ENCODE measurements at regions not wholly inside any gene's neighbourhood (a gene's known extent, or its start where the extent isn't known, plus 50 kb on each side); places are given as distances from the start of the nearest gene placed in this dataset.

DNA sequence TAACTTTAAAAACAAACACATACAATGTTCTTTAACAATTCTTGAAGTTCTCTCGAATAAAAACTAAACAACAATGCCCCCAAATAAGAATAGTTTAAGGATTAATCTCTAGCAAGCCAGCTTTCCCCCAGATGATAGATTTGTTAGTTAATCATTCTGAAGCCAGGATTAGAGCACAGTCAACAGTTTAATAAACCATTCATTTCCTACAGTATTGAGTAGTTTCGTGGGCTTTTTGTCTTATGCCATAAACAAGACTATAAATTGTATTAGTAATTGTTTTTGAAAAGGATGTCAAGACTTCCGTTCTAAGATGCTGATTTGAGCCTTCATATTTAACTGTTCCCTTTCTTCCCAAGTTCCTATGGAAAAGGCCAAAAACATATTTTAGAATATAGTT is 136.6 kb downstream of the PIK3R1 start:
- no peak for ATAC-seq

DNA sequence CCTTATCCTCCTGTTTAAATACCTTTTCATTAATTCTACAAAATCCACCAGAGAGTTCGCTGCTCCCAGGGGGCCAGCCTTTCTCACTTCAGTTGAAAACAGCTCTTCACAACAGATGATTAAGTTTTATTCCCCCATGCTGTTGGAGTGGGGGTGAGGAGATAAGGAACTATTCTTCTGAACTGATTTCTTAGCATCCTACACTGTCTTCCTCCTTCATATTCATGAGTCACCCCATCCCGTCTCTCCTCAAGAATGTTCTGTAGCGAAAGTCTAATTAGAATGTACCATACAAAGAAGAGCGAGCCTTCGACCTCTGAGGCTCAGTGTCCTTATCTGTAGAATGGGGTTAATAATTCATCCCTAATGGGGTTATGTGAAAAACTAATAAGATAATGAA is 138.0 kb downstream of the PIK3R1 start:
- ATAC-seq, result no peak

- ATAC-seq, result no peak
These were observed 138.8 kb downstream of the PIK3R1 start for GRCh38 chr5:68354315-68354714.

- ATAC-seq, result no peak
These were observed 140.7 kb downstream of the PIK3R1 start for GRCh38 chr5:68356216-68356615.

GRCh38 chr5:68356623-68357022 is 141.1 kb downstream of the PIK3R1 start:
- ATAC-seq, result no peak

DNA sequence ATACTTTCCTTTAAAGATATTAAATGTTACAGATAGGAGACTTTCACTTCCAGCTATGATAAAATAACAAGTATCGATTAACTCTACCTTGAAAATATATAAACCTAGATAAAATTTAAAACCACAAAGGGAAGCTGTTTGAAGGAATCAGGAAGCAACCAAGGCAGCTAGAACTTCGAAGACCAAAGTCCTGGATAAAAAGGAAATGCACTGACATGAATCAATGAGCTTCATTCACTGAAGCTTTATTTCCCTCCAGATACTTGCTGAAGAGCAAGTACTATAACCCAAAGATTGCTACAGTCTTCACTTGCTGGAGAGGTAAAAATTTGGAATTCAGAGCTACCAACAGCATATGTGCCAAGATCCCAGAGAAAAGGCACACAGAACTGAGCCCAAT is 144.1 kb downstream of the PIK3R1 start:
- ATAC-seq, result no peak

- no peak for ATAC-seq
These were observed 146.8 kb downstream of the PIK3R1 start for GRCh38 chr5:68362331-68362730.

DNA sequence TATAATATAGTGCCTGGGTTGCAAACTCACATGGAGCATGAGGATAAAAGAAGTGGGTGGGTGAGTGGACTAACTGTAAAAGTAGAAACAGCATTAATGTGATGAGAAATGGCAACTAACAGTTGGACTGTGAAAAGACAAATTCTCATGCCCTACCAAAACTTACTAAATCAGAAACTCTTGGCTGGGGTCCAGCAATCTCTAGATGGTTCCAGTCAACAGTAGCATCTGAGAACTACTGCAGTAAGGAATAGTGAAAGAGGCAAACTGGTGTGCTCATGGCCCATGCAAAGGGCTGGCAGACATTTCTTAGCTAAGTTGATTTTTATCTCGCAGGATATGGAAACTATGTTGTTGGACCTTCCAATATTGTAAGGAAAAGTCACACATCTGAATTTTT is 150.3 kb downstream of the PIK3R1 start:
- no peak for ATAC-seq

- ATAC-seq, result no peak
These were observed 151.7 kb downstream of the PIK3R1 start for GRCh38 chr5:68367287-68367686.

GRCh38 chr5:68367717-68368116 is 152.2 kb downstream of the PIK3R1 start:
- ATAC-seq, result no peak

DNA sequence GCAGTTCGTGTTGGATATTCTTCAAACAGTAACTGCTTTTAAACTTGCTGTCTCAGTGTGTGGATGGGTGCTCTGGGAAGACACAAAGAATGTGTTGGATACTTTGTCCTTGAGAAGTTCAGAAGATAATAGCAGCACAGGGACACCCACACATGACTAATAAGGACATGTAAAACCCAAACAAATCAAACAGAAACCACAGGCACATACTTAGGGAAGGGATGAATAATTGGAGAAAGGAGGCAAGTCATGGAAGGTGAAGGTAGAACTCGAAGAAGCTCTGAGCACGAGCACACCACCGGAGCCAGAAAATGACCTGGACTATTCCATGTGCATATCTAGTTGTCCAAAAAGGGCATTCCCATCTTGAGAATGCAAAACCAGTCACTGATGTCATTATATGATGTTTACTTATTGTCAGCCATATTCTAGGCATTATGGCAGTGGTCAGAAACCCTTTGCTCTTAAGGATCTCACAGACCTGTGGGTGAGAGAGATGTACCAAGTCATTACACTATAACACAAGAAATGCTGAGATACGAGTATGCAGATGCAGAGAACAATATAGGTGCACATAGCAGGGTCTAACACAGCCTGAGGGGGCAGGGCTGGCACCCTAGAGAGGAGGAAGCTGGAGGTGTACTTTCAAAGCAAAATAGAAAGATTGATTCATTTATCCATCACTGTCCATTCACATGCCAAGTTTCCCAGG is 152.9 kb downstream of the PIK3R1 start:
- peak; percentile 15 to 31 for ATAC-seq

- ATAC-seq, result peak; percentile 13 to 14
These were observed 153.4 kb downstream of the PIK3R1 start for GRCh38 chr5:68369023-68369359.

DNA sequence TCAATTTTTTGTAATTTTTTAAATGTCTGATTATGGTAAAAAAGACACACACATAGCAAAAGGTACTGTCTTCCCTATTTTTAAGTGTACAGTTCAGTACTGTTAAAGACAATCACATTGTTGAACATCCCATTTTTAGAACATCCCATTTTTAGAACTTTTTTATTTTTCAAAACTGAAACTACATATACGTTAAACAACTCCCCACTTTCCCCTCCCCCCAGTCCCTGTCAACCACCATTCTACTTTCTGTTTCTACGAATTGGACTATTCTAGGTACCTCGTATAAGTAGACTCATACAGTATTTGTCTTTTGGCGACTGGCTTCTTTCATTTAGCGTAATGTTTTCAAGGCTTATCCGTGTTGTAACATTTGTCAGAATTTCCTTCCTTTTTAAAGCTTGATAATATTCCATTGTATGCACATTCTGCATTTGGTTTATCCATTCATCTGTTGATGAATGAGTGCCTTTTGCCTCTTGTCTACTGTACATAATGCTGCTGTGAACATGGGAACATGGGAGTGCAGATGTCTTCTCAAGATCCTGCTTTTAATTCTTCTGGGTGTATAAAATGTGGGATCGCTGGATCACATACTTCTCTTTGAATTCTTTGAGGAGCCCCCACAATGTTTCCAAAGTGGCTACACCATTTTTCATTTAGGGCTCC is 154.0 kb downstream of the PIK3R1 start:
- ATAC-seq, result peak; percentile 88 to 92

DNA sequence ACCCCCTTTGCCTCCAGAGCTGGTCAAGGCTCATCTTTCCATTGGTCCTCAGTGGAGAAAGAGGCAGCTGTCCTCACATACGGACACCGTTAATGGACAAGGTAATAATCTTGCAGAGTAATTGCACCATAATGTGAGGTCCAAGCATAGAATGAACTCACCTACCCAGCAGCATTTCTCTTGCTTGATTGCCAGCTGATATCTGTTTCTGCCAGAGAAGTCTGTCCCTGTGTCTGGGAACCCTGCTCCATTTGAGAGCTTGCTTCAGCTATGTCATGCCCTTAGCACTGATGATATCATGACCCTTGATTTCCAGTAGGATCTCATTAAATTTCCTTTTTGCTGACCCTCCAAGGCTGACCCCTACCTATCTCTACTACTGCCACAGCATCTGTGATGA is 154.6 kb downstream of the PIK3R1 start:
- no peak for ATAC-seq

GRCh38 chr5:68371607-68372006 is 156.1 kb downstream of the PIK3R1 start:
- no peak for ATAC-seq

GRCh38 chr5:68372161-68372560 is 156.6 kb downstream of the PIK3R1 start:
- ATAC-seq, result no peak

DNA sequence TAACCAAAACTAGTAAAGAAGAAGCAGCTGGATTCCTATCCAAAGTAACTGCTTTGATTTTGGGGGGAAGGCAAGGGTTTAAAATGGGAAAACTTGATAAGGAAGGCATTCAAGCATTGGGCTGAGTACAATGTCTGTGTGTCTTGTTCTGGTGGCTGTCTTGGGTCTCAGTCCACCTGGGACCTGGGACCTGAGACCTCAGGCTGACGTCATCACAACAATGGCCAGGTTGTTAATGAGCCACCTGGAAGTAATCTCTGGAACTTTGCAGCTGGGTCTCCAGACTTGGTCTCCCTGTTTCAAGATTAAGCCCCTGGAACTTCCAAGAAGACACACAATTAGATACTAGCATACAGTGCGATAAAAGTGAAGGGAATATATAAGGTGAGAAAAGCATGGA is 157.5 kb downstream of the PIK3R1 start:
- no peak for ATAC-seq

DNA sequence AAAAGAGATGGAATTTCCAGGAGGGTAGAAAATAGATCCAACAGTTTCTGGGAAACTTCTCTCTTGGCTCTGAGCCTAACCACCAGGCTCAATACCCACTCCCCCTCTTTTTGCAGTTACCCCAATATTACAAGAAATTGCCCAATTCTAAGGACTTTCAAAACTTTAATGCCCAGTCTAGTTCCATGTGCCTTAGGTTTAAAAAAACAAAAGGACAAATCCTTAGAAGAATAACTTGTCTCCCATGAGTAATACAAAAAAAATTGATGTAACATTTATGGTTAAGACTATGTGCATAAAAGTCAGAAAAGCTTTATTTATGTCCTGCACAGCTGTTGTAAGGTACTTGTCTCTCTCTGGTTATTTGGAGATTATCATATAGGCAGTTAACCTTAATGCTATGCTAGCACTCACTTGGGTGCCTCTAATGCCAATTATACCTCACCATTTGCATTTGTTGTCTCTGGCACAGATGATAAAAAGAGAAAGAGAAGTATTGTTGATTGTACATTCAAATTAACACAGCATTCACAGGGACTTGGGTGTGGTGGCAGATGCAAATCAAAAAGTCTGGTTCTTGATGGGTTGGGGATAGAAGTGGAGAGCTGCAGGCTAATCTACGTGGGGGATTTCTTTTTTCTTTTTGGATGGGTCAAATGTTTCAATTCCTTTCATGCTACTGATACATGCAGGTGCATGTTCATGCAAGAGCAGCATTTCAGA is 159.4 kb downstream of the PIK3R1 start:
- ATAC-seq, result no peak

- no peak for ATAC-seq
These were observed 160.0 kb downstream of the PIK3R1 start for GRCh38 chr5:68375540-68375939.

GRCh38 chr5:68376935-68377334 is 161.4 kb downstream of the PIK3R1 start:
- no peak for ATAC-seq

- no peak for ATAC-seq
These were observed 162.2 kb downstream of the PIK3R1 start for GRCh38 chr5:68377733-68378132.

DNA sequence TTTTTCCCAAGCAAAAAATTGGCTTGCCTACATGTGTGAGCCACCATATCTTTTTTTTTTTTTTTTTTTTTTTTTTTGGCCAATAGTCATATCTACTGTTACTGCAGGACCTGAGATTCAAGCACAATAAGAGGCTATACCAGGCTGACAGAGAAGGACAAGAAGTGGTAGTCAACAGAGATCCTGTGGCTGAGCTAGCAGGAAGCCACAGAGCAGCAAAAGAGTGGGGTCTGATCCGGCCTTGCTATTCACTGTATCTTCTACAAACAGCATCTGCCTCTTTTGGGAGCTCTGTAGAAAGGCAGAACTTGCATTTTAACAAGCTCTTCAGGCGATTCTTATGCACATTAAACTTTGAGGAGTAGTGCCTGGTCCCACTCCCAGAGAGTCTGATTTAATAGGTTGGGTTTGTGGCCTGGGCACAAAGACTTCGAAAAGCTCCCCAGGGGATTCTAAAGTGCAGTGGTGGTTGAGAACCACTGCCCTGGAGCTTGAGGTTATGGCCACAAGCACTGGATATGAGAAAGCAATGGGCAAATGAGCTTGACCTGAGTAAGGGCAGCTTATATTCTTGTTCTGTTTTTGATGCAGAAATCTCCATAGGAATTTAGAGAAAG is 162.8 kb downstream of the PIK3R1 start:
- no peak for ATAC-seq

GRCh38 chr5:68379275-68380036 is 163.9 kb downstream of the PIK3R1 start:
- no peak for ATAC-seq

All from activated CD4-positive, CD25-positive, alpha-beta regulatory T cell treated with anti-CD3 and anti-CD28 coated beads, Interleukin-2, amount 50 U/mL, for 24 hours (primary cell).